GM18870 (cell line): ENCODE measurements at regions not wholly inside any gene's neighbourhood (a gene's known extent, or its start where the extent isn't known, plus 50 kb on each side); places are given as distances from the start of the nearest gene placed in this dataset.

Experiments
- ATAC-seq: cut with Tn5 transposase; IDR thresholded peaks from one replicate; pipeline ENCODE4 v1.9.1; 2021; ENCODE audit warnings: moderate library complexity; ENCODE audit not compliant: unreplicated experiment

DNA sequence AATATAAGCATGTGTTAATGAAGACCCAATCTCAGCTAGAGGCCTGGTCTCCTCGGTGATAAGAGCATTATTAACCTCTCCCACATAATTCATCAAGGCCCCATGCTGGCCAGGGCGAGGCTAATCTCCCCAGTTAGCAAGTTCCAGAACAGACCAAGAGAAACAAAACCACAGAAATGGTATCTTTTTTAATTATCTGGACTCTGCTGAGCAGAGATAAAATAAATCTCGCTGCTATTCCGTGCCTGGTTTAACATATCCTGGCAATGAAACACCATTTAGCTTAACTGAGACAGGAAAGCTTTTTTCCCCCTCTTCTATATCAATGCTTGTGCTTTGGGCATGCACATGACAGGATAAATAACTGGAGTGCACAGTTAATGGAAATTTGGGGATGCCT, 72.5 kb upstream of the ARHGEF3 start:
- ATAC-seq = no peak

DNA sequence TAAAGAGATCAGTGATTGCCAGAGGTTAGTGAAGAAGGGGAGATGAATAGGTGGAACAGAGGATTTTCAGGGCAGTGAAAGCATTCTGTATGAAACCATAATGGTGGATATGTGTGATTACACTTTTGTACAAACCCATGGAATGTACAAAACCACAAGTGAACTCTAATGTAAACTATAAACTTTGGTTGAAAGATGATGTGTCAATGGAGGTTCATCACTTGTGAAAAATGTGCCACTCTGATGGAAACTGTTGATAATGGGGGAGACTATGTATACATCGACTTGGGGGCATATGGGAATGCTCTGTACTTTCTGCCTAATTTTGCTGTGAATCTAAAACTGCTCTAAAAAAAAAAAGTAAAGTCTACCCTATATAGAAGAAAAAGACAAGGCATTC, 68.7 kb upstream of the ARHGEF3 start:
- ATAC-seq = no peak

DNA sequence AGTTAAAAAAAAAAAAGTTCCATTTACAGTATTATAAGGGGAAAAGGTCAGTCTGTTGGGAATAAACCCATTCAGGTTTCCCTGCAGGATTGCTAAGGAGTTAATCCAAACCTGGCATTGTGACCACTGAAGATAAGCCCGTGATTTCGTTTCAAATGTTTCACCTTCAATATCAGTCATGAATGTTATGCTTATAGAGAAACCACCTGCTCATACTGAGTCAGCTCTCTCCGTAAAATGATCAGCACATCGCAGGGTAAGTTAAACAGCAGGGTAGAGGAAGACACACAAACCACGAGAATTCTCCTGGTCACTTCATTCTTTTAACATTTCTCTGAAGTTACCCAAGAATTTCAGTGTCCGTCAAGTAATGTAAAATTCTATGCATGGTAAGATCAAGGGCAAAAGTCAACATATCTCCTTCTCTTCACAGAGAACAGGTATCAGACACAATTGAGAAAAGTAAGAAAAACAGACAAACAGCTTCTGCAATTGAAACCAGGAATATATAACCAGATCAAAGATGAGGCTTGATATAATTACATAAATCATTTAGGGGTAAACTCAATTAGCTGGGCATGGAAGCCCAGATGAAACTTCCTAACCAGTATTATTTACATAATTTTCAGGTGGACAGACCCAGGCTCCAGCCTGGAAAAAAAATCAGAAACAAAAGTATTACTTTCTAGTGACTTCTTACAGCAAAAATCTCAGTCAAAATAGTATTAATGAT, 67.6 kb upstream of the ARHGEF3 start:
- no peak for ATAC-seq

DNA sequence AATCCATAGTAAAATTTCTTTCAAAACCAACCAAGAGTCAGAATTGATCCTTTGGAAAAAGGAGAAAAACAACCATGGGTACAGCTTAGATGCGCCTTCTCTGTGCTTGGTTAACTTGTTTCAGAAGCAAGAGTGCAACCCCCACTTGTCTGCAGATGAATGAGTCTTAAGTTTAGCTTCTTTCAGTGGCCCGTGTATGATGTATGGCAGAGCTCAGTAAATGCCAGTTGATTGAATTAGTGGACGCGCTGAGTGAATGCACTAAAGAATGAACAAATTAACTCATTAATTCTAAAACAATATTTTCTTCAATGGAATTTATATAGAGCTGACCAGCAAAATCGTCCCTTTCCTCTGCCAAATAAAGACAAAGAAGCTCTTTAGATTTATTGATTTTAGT, 67.0 kb upstream of the ARHGEF3 start:
- no peak for ATAC-seq

DNA sequence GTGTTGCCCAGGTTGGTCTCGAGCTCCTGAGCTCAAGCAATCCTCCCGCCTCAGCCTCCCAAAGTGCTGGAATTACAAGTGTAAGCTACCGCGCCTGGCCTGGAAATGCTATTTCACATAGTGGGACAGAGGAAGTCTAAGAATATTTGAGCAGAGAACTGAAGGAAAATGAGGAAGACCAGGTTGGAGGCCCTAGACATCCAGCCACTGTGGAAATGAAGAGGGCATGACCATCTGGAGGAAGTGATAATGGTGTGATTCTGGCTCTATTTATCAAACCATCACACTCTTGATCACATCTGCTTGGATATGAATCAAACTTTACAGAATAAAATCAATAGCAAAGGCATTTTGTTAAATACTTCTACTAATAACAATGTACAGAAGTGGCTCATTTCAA, 65.9 kb upstream of the ARHGEF3 start:
- ATAC-seq = no peak

DNA sequence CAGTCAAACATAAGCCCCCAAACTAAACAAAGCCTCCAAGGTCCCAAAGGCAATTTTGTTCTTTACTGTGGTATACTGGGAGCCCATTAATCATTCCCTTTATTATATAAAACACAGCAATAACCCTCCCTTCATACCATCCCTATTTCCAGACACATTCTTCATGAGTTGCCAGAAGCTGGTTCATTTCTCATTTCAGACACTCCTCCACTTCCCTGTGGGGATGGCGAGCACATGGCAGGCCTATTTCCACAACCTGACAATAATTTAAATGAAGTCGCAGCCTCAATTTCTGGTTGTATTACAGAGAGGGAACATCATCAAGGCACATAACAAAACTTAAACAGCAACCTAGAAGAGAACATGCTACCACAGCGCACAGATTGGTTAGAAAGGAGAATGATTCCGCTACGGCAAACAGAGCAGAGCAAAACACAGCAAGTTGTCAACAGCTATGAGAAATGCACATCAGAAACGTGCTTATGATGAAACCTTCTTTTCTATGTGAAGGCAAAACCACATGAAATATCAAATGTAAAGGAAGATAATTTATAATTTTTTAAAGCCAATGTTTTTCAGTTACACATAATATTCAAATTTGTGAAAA, 63.3 kb upstream of the ARHGEF3 start:
- ATAC-seq = no peak

DNA sequence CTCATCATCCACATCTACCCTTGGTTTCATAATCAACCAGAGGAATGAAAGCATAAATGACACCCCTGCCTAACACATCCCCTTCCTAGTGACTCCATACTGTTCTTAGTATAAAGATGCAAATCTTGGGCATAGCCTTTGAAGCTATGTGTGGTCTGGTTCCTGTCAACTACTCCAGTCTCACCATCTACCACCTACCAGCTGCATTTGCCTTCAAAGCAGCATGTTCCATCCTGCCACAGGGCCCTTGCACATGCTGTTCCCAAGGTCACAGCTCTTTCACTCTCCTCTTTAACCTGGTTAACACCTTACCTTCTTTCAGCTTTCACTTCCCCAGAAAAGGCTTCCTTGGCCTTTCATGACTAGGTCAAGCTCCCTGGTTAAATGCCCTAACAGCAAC, 62.3 kb upstream of the ARHGEF3 start:
- ATAC-seq = no peak

DNA sequence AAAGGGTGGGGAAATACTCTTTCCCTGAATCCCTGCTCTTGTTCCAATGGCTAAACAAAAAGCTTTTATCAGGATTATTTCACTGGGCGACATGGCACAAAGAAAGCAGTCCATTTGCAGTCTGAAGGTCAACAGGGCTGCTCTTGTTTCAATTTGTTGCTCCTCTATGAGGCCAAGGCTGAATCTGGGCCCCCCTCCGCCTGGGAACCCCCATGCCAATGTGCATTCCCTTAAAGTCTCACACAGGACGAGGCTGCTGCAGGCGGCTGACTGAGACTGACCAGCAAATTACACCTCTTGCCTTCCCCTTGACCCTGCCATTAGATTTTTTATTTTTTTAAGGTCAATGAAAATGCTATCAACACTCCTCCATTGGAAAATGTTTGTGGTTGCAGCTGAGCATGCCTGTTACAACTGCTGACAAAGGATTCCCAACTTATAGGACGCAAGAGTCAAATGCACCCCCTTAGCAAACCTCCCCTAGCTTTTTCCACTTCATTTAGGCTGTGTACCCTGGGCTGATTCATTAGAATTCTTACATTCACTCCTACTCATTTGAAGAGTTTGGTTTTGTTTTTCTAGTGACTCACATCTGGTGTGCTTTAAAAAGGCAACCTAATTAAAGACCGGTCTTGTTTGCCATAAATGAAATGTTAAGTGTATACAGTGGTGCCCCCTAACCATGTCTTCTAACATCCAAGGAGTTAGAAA, 60.8 kb upstream of the ARHGEF3 start:
- ATAC-seq = no peak

DNA sequence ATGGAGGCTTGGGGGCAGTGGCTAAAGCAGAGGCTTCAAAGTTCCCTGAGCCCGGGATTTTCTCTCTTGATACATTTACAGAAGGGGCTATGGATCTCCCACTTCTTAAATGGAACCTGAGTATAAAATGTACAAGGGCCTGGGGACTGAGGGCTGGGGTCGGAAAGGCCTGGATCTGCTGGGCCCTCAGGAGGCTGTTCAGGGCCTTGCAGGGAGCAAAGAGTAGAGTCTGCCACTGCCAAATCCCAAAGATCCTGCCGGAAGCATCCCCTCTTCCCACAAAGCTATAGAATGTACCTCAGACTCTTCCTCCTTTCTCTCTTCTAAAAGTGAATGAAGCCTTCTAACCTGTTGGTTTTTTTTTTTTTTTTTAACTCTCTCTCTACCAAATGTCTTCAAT, 59.8 kb upstream of the ARHGEF3 start:
- no peak for ATAC-seq

DNA sequence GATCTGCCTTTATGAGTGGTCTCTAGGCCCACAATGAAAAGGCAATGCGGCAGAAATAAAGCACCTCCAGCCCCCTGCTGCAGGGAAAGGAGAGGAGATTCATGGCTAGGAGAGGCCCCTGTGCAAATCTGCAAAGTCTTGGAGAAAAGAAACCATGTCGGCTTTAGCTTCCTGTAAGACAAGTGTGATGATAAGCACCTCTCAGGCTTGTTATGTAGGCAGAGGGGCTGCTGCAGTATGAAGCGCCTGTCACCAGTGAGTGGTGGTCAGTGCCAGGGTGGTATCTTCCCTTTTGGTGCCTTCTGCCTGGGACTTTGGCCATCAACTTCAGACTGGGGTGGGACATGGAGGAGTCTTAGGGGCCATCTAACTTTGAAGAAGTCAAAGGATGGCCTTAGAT, 59.2 kb upstream of the ARHGEF3 start:
- no peak for ATAC-seq

DNA sequence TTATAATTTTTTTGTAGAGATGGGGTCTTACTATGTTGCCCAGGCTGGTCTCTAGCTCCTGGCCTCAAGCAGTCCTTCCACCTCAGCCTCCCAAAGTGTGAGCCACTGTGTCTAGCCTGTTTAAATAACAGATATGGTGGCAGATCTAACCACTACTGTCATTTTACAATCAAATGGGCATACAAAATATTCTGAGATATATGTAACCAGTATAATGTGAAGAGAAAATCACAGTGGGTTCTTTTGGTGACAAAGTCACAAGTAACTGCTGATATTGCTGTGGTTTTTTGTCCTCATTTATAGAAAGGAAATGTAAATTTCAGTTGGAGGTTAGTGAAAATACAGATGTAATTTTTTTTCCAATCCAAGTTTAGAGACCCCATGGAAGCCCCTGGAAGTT, 58.6 kb upstream of the ARHGEF3 start:
- no peak for ATAC-seq

DNA sequence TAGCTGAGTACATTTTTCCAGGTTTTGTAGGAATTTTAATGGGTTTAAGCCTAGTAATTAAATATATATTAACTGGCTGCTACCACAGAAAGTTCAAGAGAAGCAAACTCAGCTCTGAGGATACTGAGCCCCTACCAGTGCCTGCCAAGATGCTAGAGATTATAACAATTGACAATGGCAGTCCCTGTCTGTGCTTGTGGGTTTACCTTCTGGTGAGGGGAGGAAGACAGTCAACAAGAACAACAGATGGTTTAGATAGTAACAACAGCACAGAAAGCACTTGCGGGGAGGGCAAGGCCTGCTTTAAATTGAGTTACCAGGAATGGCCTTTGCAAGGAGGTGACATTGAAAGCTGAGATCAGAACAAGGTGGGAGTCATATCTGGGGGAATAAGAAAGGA, 56.6 kb upstream of the ARHGEF3 start:
- ATAC-seq = no peak

DNA sequence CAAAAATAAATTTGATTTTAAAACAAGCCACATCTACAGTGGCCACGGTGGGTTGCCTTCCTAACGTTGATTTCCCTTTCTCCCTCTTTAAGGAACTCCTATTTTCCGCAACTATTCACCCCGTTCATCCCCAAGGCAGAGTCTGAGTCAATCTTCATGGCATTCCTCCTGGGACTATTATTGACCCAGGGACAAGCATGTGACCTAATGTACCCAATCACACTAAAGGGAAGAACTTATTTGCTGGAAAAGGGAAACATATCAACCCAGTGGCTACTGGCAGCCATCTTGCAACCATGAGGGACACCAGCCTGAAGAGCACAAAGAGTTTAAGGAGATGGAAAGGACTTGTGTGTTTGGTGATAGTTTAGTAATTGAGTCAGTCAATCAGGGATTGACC, 55.4 kb upstream of the ARHGEF3 start:
- no peak for ATAC-seq

DNA sequence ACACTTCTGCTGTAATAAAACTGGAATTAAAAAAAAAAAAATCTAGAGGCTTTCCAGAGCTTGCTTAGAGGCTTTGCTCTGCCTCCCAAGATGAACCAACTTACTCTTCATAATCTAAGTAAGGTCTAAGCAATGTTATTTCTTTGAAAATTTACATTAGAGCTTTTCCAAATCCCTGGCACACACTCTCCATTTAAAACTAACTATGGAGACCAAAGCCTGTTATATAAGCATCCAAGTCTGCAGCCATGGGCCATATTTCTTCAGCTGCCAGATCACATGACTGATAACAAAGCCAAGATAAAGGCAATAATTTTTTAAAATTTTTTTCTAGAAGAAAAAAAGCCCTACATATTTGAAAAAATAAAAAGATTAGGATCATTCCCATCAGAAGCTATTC, 55.0 kb upstream of the ARHGEF3 start:
- ATAC-seq = no peak

DNA sequence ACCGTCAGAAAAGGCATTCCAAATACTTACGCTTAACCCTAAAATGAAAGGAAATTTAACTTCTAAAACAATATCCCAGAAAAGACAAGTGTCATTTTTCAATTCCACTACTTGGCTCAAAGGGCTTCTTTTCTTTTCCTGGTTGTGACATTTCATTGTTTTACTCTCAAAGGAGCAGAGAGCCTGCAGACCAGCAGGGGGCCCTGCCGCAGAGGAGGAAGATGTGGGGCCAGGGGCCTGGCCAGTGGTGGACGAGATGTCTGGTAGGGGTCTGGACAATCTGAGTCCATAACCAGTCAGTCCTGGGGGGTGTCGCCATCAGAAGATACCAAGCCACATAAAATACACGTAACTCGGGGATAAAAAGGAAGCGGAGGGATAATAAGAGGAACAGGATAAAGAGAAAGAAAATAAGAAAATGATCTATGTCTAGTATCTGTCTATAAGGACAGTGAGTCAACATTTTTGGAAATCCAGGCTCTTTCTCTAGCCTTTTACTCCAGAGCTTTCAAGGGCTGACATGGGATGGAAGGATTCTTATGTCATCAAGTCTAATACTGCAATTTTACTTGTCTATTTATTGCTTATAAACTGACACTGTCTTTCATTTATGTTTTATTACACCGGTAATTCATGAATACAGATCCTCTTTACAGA, 54.2 kb upstream of the ARHGEF3 start:
- ATAC-seq = no peak

DNA sequence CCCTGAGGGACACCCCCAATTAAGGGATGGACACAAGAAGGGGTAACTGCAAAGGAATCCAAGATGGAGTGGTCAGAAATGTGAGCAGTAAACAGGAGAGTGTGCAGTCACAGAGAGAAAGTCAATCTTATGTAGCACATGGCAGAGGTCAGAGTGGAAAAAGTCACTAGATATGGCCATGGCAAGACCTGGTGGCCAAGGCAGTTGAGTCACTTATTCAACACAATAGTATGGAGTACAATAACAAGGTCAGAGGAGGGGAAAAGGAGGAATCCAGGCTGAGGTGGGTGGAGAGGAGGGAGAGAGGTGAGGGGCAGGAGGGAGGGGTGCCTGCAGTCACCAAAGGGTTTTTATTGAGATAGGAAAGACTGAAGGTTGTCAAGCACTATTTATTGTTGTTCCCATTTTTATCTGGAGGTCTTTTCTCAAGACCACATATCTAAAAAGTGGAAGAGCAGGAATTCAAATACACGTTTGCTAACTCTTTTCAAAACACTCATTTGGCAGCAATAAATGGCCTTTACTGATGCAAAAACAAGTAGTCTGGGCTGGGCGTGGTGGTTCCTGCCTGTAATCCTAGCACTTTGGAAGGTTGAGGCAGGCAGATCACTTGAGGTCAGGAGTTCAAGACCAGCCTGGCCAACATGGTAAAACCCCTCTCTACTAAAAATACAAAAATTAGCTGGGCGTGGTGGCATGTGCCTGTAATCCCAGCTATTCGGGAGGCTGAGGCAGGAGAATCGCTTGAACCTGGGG, 53.3 kb upstream of the ARHGEF3 start:
- no peak for ATAC-seq

DNA sequence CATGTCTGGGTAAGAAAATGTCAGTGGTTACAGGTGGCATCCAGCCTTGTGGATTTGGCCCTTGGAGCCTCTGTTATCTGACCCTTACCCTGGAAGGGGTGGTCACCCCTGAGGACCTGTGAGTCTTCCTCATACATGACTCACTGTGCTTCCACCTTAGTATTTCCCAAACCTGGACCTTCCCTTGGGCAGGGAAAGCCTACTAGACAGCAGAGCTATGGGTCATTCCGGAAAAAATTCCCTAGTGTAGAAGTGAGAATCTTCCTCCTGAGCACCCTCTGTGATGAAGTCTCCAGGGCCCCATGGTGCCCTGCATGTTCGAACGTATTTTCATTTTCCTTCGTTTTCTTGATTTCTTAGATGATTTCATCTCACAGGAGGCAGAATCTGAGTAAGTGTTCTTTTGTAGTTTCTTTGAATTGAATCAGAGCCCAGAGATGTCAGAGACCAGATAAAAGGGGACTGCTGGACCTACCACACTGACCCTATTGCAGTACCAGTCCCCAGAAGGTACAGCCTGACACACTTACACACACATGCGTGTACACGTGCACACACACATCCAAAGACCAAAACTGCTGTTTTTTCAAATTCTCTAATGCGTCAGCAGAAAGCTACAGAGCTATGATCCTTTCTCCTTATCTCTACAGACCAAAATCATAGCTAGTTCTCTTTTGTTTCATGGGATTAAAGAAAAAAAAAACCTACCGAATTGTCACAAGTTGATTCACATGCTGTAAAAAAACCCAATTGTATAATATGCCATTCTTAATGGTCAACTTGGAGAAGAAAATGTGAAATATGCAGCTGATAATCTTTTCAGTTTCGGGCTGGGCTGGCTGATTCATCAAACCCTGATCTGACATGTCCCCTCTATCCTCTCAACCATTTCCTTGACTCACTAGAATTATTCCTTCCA, 50.5 kb upstream of the ARHGEF3 start:
- ATAC-seq = no peak
